ENCODE measurements at regions not wholly inside any gene's neighbourhood (a gene's known extent, or its start where the extent isn't known, plus 50 kb on each side); places are given as distances from the start of the nearest gene placed in this dataset.

GRCh38 chr12:28709986-28710685 is 438.9 kb upstream of the FAR2 start:
- H3K9me3 Mint-ChIP-seq (ENCODE audit: unreplicated experiment), result no peaks in the 10 kb centered on the region
- H3K4me3 Mint-ChIP-seq (ENCODE audit: unreplicated experiment), result no peak overlapping the region
- H3K36me3 Mint-ChIP-seq (ENCODE audit: unreplicated experiment), result no peaks in the 10 kb centered on the region
- H3K27ac Mint-ChIP-seq (ENCODE audit: unreplicated experiment), result no peak overlapping the region
- DNase-seq, result no peak
- H3K4me1 Mint-ChIP-seq (ENCODE audit: low read depth, unreplicated experiment), result peaks cover 3% of the 10 kb centered on the region
- no peaks in the 10 kb centered on the region for H3K27me3 Mint-ChIP-seq (ENCODE audit: unreplicated experiment)
- TF ChIP-seq CTCF (IDR thresholded peaks at IDR 0.05; ENCODE audit: partially characterized antibody, unreplicated experiment), result no peak

- Mint-ChIP-seq H3K36me3 (ENCODE audit: unreplicated experiment) (no peaks in the 10 kb centered on the region), H3K27ac (ENCODE audit: unreplicated experiment) (no peak overlapping the region), H3K4me3 (ENCODE audit: unreplicated experiment) (no peak overlapping the region), H3K27me3 (ENCODE audit: unreplicated experiment) (no peaks in the 10 kb centered on the region), H3K4me1 (ENCODE audit: low read depth, unreplicated experiment) (peaks cover 3% of the 10 kb centered on the region), H3K9me3 (ENCODE audit: unreplicated experiment) (no peaks in the 10 kb centered on the region)
- DNase-seq, result no peak
- no peak for TF ChIP-seq CTCF (IDR thresholded peaks at IDR 0.05; ENCODE audit: partially characterized antibody, unreplicated experiment)
Measured at GRCh38 chr12:28710882-28711281, 438.2 kb upstream of the FAR2 start.

GRCh38 chr12:28711421-28711820 is 437.7 kb upstream of the FAR2 start:
- no peak overlapping the region for H3K27ac Mint-ChIP-seq (ENCODE audit: unreplicated experiment)
- H3K27me3 Mint-ChIP-seq (ENCODE audit: unreplicated experiment), result no peaks in the 10 kb centered on the region
- H3K4me3 Mint-ChIP-seq (ENCODE audit: unreplicated experiment), result no peak overlapping the region
- H3K9me3 Mint-ChIP-seq (ENCODE audit: unreplicated experiment), result no peaks in the 10 kb centered on the region
- H3K36me3 Mint-ChIP-seq (ENCODE audit: unreplicated experiment), result no peaks in the 10 kb centered on the region
- peaks cover 3% of the 10 kb centered on the region for H3K4me1 Mint-ChIP-seq (ENCODE audit: low read depth, unreplicated experiment)
- DNase-seq, result no peak
- no peak for TF ChIP-seq CTCF (IDR thresholded peaks at IDR 0.05; ENCODE audit: partially characterized antibody, unreplicated experiment)

GRCh38 chr12:28742791-28743190 is 406.3 kb upstream of the FAR2 start:
- H3K4me1 Mint-ChIP-seq (ENCODE audit: low read depth, unreplicated experiment), result no peaks in the 10 kb centered on the region
- no peak for TF ChIP-seq CTCF (IDR thresholded peaks at IDR 0.05; ENCODE audit: partially characterized antibody, unreplicated experiment)
- no peak overlapping the region for H3K27ac Mint-ChIP-seq (ENCODE audit: unreplicated experiment)
- DNase-seq, result no peak
- H3K27me3 Mint-ChIP-seq (ENCODE audit: unreplicated experiment), result no peaks in the 10 kb centered on the region
- no peaks in the 10 kb centered on the region for H3K36me3 Mint-ChIP-seq (ENCODE audit: unreplicated experiment)
- no peaks in the 10 kb centered on the region for H3K9me3 Mint-ChIP-seq (ENCODE audit: unreplicated experiment)
- no peak overlapping the region for H3K4me3 Mint-ChIP-seq (ENCODE audit: unreplicated experiment)

GRCh38 chr12:28746734-28747325 is 402.2 kb upstream of the FAR2 start:
- Mint-ChIP-seq H3K27me3 (ENCODE audit: unreplicated experiment) (no peaks in the 10 kb centered on the region), H3K27ac (ENCODE audit: unreplicated experiment) (no peak overlapping the region), H3K36me3 (ENCODE audit: unreplicated experiment) (no peaks in the 10 kb centered on the region), H3K4me3 (ENCODE audit: unreplicated experiment) (no peak overlapping the region), H3K4me1 (ENCODE audit: low read depth, unreplicated experiment) (peaks cover 2% of the 10 kb centered on the region), H3K9me3 (ENCODE audit: unreplicated experiment) (no peaks in the 10 kb centered on the region)
- no peak for TF ChIP-seq CTCF (IDR thresholded peaks at IDR 0.05; ENCODE audit: partially characterized antibody, unreplicated experiment)
- DNase-seq, result no peak

Measured in glutamatergic neuron (in vitro differentiated cells).